IMR-90 (cell line): ENCODE measurements at regions not wholly inside any gene's neighbourhood (a gene's known extent, or its start where the extent isn't known, plus 50 kb on each side); places are given as distances from the start of the nearest gene placed in this dataset.

Experiments
- ATAC-seq: fragments of 200-7000 bp; cut with Tn5 transposase; 2 replicates; pipeline ENCODE4 v1.9.1; 2020; ENCODE audit warnings: low read depth, mild to moderate bottlenecking, moderate library complexity
- BruUV-seq: library from RNA; stranded (reverse); fragments of 400-500 nt; replicated peaks from 2 replicates; lab custom pipeline; 2021; lab: Mats Ljungman, UMichigan
- CTCF ChIA-PET: fragments of 300-600 bp; formaldehyde crosslinking; extraction: SDS; loops from one replicate; lab custom pipeline; 2021; ENCODE audit warnings: antibody characterized with exemption; lab: Yijun Ruan, JAX
- POLR2A ChIA-PET: fragments of 300-600 bp; sonication (Branson Sonifier 250); formaldehyde crosslinking; loops from one replicate; lab custom pipeline; 2022; ENCODE audit warnings: antibody characterized with exemption; ENCODE audit not compliant: unreplicated experiment; lab: Charles Lee
- DNase-seq: peaks from one replicate; pipeline ENCODE4 v3.0.0; 2013
- H2AFZ ChIP-seq: replicated peaks from 2 replicates; pipeline ENCODE3; 2013; ENCODE audit warnings: low read length, mild to moderate bottlenecking; ENCODE audit not compliant: poor library complexity
- H2AK5ac ChIP-seq: 2 replicates; pipeline ENCODE4 v1.6.1; 2013; ENCODE audit warnings: low read depth, low read length, inconsistent platforms
- H2AK9ac ChIP-seq: replicated peaks from 2 replicates; pipeline ENCODE3; 2013; ENCODE audit warnings: mild to moderate bottlenecking, low read depth, low read length, moderate library complexity; ENCODE audit not compliant: poor library complexity
- H2BK120ac ChIP-seq: 2 replicates; pipeline ENCODE4 v1.6.1; 2013; ENCODE audit warnings: low read depth, low read length, inconsistent platforms
- H2BK15ac ChIP-seq: 3 replicates; pipeline ENCODE4 v1.6.1; 2013; ENCODE audit warnings: low read depth, low read length, inconsistent platforms
- H2BK20ac ChIP-seq: 2 replicates; pipeline ENCODE4 v1.6.1; 2013; ENCODE audit warnings: low read depth, mild to moderate bottlenecking, inconsistent platforms, low read length, moderate library complexity
- H2BK5ac ChIP-seq: 2 replicates; pipeline ENCODE4 v1.6.1; 2013; ENCODE audit warnings: mild to moderate bottlenecking, low read depth, low read length, inconsistent platforms; ENCODE audit not compliant: poor library complexity, severe bottlenecking
- H3K14ac ChIP-seq: replicated peaks from 2 replicates; pipeline ENCODE4 v1.6.1; 2013; ENCODE audit warnings: low read depth, low read length, inconsistent platforms
- H3K18ac ChIP-seq: 2 replicates; pipeline ENCODE4 v1.6.1; 2013; ENCODE audit warnings: low read depth, low read length, control low read depth
- H3K23ac ChIP-seq: 2 replicates; pipeline ENCODE4 v1.6.1; 2013; ENCODE audit warnings: low read depth, low read length, inconsistent platforms
- H3K27ac ChIP-seq: 2 replicates; pipeline ENCODE4 v1.5.1; 2013; ENCODE audit warnings: mild to moderate bottlenecking, control low read depth, low read length; ENCODE audit not compliant: insufficient read depth
- H3K27me3 ChIP-seq: 2 replicates; pipeline ENCODE4 v1.6.1; 2013; ENCODE audit warnings: low read length; ENCODE audit not compliant: control insufficient read depth, insufficient read depth
- H3K36me3 ChIP-seq: 2 replicates; pipeline ENCODE4 v1.6.1; 2013; ENCODE audit warnings: low read length, mixed read lengths; ENCODE audit not compliant: control insufficient read depth, insufficient read depth
- H3K4ac ChIP-seq: 2 replicates; pipeline ENCODE4 v1.6.1; 2013; ENCODE audit warnings: low read depth, low read length, inconsistent platforms
- H3K4me1 ChIP-seq: 2 replicates; pipeline ENCODE4 v1.6.1; 2013; ENCODE audit warnings: low read length, mixed read lengths; ENCODE audit not compliant: control insufficient read depth, insufficient read depth
- H3K4me2 ChIP-seq: 2 replicates; pipeline ENCODE4 v1.6.1; 2013; ENCODE audit warnings: low read depth, mild to moderate bottlenecking, control low read depth, low read length, moderate library complexity
- H3K4me3 ChIP-seq: 2 replicates; pipeline ENCODE4 v1.5.1; 2013; ENCODE audit warnings: low read depth, mild to moderate bottlenecking, control low read depth, low read length, moderate library complexity; ENCODE audit not compliant: insufficient read depth
- H3K56ac ChIP-seq: 2 replicates; pipeline ENCODE4 v1.6.1; 2013; ENCODE audit warnings: low read length, inconsistent platforms; ENCODE audit not compliant: insufficient read depth; ENCODE audit errors: extremely low read depth
- H3K79me1 ChIP-seq, 2 experiments: 2 replicates each; pipeline ENCODE4 v1.6.1; 2013; ENCODE audit warnings: low read length in 2 of 2, inconsistent platforms in 1 of 2, low read depth in 1 of 2
- H3K9ac ChIP-seq: 2 replicates; pipeline ENCODE4 v1.6.1; 2013; ENCODE audit warnings: low read depth, low read length, control low read depth
- H3K9me1 ChIP-seq: 2 replicates; pipeline ENCODE4 v1.6.1; 2013; ENCODE audit warnings: low read length, inconsistent platforms; ENCODE audit not compliant: insufficient read depth
- H3K9me3 ChIP-seq: 2 replicates; pipeline ENCODE4 v1.6.1; 2013; ENCODE audit warnings: low read length; ENCODE audit not compliant: control insufficient read depth, insufficient read depth
- H4K20me1 ChIP-seq: 2 replicates; pipeline ENCODE4 v1.6.1; 2013; ENCODE audit warnings: low read length, inconsistent platforms; ENCODE audit not compliant: insufficient read depth
- H4K5ac ChIP-seq: 2 replicates; pipeline ENCODE4 v1.6.1; 2013; ENCODE audit warnings: mild to moderate bottlenecking, low read depth, low read length, control low read depth
- H4K8ac ChIP-seq, 2 experiments: 2 replicates each; pipeline ENCODE4 v1.6.1; 2013; ENCODE audit warnings: low read depth in 2 of 2, low read length in 2 of 2, control low read depth in 1 of 2, inconsistent platforms in 1 of 2
- H4K91ac ChIP-seq: 2 replicates; pipeline ENCODE4 v1.6.1; 2013; ENCODE audit warnings: low read depth, low read length, inconsistent platforms; ENCODE audit not compliant: insufficient read depth
- CHD1 ChIP-seq: IDR thresholded peaks from 2 replicates; pipeline ENCODE4 v1.6.1; 2012; ENCODE audit warnings: low read depth, low read length, improper control_type of control experiment
- FOS ChIP-seq: fragments of 150-350 bp; IDR thresholded peaks from 2 replicates; pipeline ENCODE4 v1.6.1; 2016; ENCODE audit warnings: low read depth, low read length
- MAFK ChIP-seq: IDR thresholded peaks from 2 replicates; pipeline ENCODE4 v1.6.1; 2012; ENCODE audit warnings: low read depth, low read length, improper control_type of control experiment
- RAD21 ChIP-seq: IDR thresholded peaks from 2 replicates; pipeline ENCODE4 v1.6.1; 2012; ENCODE audit warnings: low read length, improper control_type of control experiment
- WGBS, 2 experiments: methylation state at CpG; one replicate each; pipeline versions ENCODE4 v1.1.5 to v1.1.7; 2013; ENCODE audit warnings: missing lambda C conversion rate in 2 of 2; ENCODE audit not compliant: insufficient read length in 1 of 2; ENCODE audit errors: extremely low coverage in 2 of 2; 5-methylcytosine and 5-hydroxymethylcytosine counted together
- dilution Hi-C: fragments of 300-500 bp; cut with HindIII; formaldehyde crosslinking; loops from one replicate; pipeline ENCODE4 v1.14.3; 2018; ENCODE audit warnings: low sequenced_read_pairs; ENCODE audit not compliant: unreplicated experiment
- in situ Hi-C: fragments of 300-500 bp; cut with MboI; formaldehyde crosslinking; loops from 3 replicates; pipeline ENCODE4 v1.14.3; 2019; ENCODE audit warnings: low sequenced_read_pairs, inconsistent platforms, mixed read lengths
- intact Hi-C: fragments of 100-400 bp; cut with micrococcal nuclease; formaldehyde crosslinking; loops from 2 replicates; pipeline ENCODE4 v1.10.0; 2022
- TF ChIP-seq, protein P1 (sequence below): conservative IDR thresholded peaks from 2 replicates; pipeline ENCODE4 v1.5.1; 2012; ENCODE audit warnings: mild to moderate bottlenecking, low read depth, low read length, improper control_type of control experiment

DNA sequence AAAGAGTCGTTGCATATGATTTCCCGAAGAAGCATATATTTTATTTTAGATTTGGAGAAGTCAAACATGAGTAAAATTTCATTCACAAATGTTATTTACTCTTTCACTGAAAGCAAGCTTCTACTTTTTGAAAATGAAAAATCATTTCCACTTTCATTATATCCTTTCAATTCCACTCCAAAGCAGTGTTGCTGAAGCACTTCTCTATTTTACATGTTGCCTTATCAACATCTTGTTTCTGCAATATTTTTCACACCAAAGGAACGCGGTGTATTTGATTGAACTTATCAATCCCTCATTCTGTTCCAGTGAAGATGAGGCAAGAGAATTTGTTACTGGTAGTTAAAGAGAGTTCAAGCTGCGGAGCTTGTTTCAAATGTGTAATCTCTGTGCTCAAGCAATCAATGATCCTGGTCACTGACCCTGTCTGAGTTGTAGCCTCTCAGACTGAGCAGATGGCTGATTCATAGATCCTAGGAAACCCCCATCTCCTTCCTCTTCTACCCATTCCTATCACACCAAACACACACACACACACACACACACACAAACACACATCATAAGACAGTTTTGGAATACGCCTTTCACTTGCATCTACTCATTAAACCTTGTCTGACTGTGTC, 236.2 kb upstream of the FLRT2 start:
- Histone ChIP-seq H2BK15ac (no peak overlapping the region), H3K23ac (no peak overlapping the region), H3K4me2 (no peak overlapping the region), H3K9me1 (no peaks in the 10 kb centered on the region), H3K27ac (no peak overlapping the region), H3K36me3 (no peaks in the 10 kb centered on the region), H2AFZ (no peak overlapping the region), H2BK20ac (no peak overlapping the region), H3K14ac (no peak overlapping the region), H3K18ac (no peak overlapping the region), H3K9ac (no peak overlapping the region), H4K20me1 (no peaks in the 10 kb centered on the region), H3K9me3 (peaks cover 3% of the 10 kb centered on the region; the same call in 1 of the 2 replicates), H3K4ac (no peak overlapping the region), H3K27me3 (no peaks in the 10 kb centered on the region), H4K91ac (no peak overlapping the region), H2AK5ac (no peak overlapping the region), H4K8ac (no peak overlapping the region), H4K5ac (no peak overlapping the region), H3K79me1 (no peaks in the 10 kb centered on the region), H3K56ac (no peak overlapping the region), H2BK120ac (no peak overlapping the region), H2BK5ac (no peak overlapping the region), H3K4me3 (no peak overlapping the region), H2AK9ac (no peak overlapping the region), H3K4me1 (no peaks in the 10 kb centered on the region)
- intact Hi-C loops (no loop called here), in situ Hi-C loops (no loop called here), dilution Hi-C loops (no loop called here)
- ChIA-PET POLR2A (no interaction called here), CTCF (interaction anchor here (0.6 kb wide), 1 partner anchor 225 kb away, joined by 3 read pairs; no protein-coding TSS in a partner anchor)
- ATAC-seq (no peak), DNase-seq (no peak)
- no TSS peak for BruUV-seq
- TF ChIP-seq RAD21 (no peak), FOS (no peak), MAFK (no peak), CHD1 (no peak)
- TF ChIP-seq, protein P1, sequence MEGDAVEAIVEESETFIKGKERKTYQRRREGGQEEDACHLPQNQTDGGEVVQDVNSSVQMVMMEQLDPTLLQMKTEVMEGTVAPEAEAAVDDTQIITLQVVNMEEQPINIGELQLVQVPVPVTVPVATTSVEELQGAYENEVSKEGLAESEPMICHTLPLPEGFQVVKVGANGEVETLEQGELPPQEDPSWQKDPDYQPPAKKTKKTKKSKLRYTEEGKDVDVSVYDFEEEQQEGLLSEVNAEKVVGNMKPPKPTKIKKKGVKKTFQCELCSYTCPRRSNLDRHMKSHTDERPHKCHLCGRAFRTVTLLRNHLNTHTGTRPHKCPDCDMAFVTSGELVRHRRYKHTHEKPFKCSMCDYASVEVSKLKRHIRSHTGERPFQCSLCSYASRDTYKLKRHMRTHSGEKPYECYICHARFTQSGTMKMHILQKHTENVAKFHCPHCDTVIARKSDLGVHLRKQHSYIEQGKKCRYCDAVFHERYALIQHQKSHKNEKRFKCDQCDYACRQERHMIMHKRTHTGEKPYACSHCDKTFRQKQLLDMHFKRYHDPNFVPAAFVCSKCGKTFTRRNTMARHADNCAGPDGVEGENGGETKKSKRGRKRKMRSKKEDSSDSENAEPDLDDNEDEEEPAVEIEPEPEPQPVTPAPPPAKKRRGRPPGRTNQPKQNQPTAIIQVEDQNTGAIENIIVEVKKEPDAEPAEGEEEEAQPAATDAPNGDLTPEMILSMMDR = no peak
- WGBS, 2 experiments = no CpG with 5 or more reads among the region's 6 CpGs
